Neuronal stem cell (in vitro differentiated cells): ENCODE measurements at regions not wholly inside any gene's neighbourhood (a gene's known extent, or its start where the extent isn't known, plus 50 kb on each side); places are given as distances from the start of the nearest gene placed in this dataset.

ENCODE experiments used
- DNase-seq: peaks from one replicate; pipeline ENCODE4 v3.0.0-alpha.2; 2013; ENCODE audit warnings: low spot score
- H2AFZ ChIP-seq: one replicate; pipeline ENCODE4 v1.6.1; 2013; ENCODE audit warnings: mild to moderate bottlenecking, low read length, inconsistent platforms
- H2AK5ac ChIP-seq: 2 replicates; pipeline ENCODE4 v1.6.1; 2013; ENCODE audit warnings: low read depth, mild to moderate bottlenecking, inconsistent platforms, low read length, moderate library complexity, mixed read lengths
- H2BK120ac ChIP-seq: 2 replicates; pipeline ENCODE4 v1.6.1; 2013; ENCODE audit warnings: low read depth, mild to moderate bottlenecking, inconsistent platforms, low read length, moderate library complexity, mixed read lengths
- H2BK12ac ChIP-seq: one replicate; pipeline ENCODE4 v1.6.1; 2013; ENCODE audit warnings: low read length, inconsistent platforms
- H2BK15ac ChIP-seq: 2 replicates; pipeline ENCODE4 v1.6.1; 2013; ENCODE audit warnings: mild to moderate bottlenecking, low read length, inconsistent platforms, mixed read lengths
- H2BK5ac ChIP-seq: one replicate; pipeline ENCODE4 v1.6.1; 2013; ENCODE audit warnings: inconsistent platforms, mild to moderate bottlenecking, low read length, moderate library complexity
- H3K14ac ChIP-seq: one replicate; pipeline ENCODE4 v1.6.1; 2013; ENCODE audit warnings: low read length, inconsistent platforms
- H3K18ac ChIP-seq: 2 replicates; pipeline ENCODE4 v1.6.1; 2013; ENCODE audit warnings: low read length, inconsistent platforms
- H3K23ac ChIP-seq: 2 replicates; pipeline ENCODE4 v1.6.1; 2013; ENCODE audit warnings: low read depth, mild to moderate bottlenecking, mixed read lengths, low read length, inconsistent platforms; ENCODE audit not compliant: poor library complexity
- H3K27ac ChIP-seq: replicated peaks from 3 replicates; pipeline ENCODE4 v1.5.1; 2013; ENCODE audit warnings: low read length, inconsistent platforms
- H3K27me3 ChIP-seq, 3 experiments: 2 replicates each; pipeline ENCODE4 v1.6.1; 2013; ENCODE audit warnings: low read length in 3 of 3, mild to moderate bottlenecking in 2 of 3, inconsistent platforms in 1 of 3, low read depth in 1 of 3, mixed read lengths in 1 of 3, moderate library complexity in 1 of 3; ENCODE audit not compliant: control insufficient read depth in 3 of 3, insufficient read depth in 3 of 3
- H3K36me3 ChIP-seq, 2 donors: replicated peaks in 1 of 2; 2 replicates each; pipeline ENCODE4 v1.6.1; 2013; ENCODE audit warnings: low read length in 2 of 2; ENCODE audit not compliant: control insufficient read depth in 2 of 2, insufficient read depth in 2 of 2
- H3K4ac ChIP-seq: 2 replicates; pipeline ENCODE4 v1.6.1; 2013; ENCODE audit warnings: inconsistent platforms, mild to moderate bottlenecking, low read length, moderate library complexity
- H3K4me1 ChIP-seq, 2 donors: 1 replicate in 1 of 2; 2 replicates in 1 of 2; pipeline ENCODE4 v1.6.1; 2013; ENCODE audit warnings: low read length in 2 of 2, low read depth in 1 of 2; ENCODE audit not compliant: control insufficient read depth in 2 of 2, insufficient read depth in 1 of 2
- H3K4me2 ChIP-seq: one replicate; pipeline ENCODE4 v1.6.1; 2013; ENCODE audit warnings: mild to moderate bottlenecking, low read length, inconsistent platforms; ENCODE audit not compliant: insufficient read depth, poor library complexity, severe bottlenecking
- H3K4me3 ChIP-seq, 2 donors: 2 replicates each; pipeline ENCODE4 v1.5.1; 2013; ENCODE audit warnings: low read length in 2 of 2, mild to moderate bottlenecking in 2 of 2, inconsistent platforms in 1 of 2, moderate library complexity in 1 of 2
- H3K79me1 ChIP-seq: one replicate; pipeline ENCODE4 v1.6.1; 2013; ENCODE audit warnings: low read depth, mild to moderate bottlenecking, inconsistent platforms, low read length, moderate library complexity
- H3K9ac ChIP-seq: one replicate; pipeline ENCODE4 v1.6.1; 2013; ENCODE audit warnings: mild to moderate bottlenecking, low read depth, low read length, inconsistent platforms; ENCODE audit not compliant: poor library complexity
- H3K9me3 ChIP-seq, 2 donors: replicated peaks in 1 of 2; 2 replicates each; pipeline versions ENCODE3 to v1.6.1; 2013; ENCODE audit warnings: low read length in 2 of 2, mild to moderate bottlenecking in 2 of 2, inconsistent platforms in 1 of 2, low read depth in 1 of 2, mixed read lengths in 1 of 2, moderate library complexity in 1 of 2; ENCODE audit not compliant: control insufficient read depth in 2 of 2, insufficient read depth in 1 of 2
- H4K8ac ChIP-seq: one replicate; pipeline ENCODE4 v1.6.1; 2013; ENCODE audit warnings: low read depth, mild to moderate bottlenecking, inconsistent platforms, low read length, moderate library complexity
- H4K91ac ChIP-seq: one replicate; pipeline ENCODE4 v1.6.1; 2013; ENCODE audit warnings: low read length, low read depth, mild to moderate bottlenecking, inconsistent platforms; ENCODE audit not compliant: poor library complexity
- WGBS, 2 donors: extraction: QIAGEN DNeasy Blood & Tissue Kit; methylation state at CpG; one replicate each; pipeline ENCODE4 v1.1.7; 2013; ENCODE audit warnings: missing lambda C conversion rate in 2 of 2, mixed read lengths in 1 of 2; ENCODE audit not compliant: insufficient read length in 2 of 2, insufficient replicate concordance in 1 of 2; ENCODE audit errors: extremely low coverage in 2 of 2; 5-methylcytosine and 5-hydroxymethylcytosine counted together

DNA sequence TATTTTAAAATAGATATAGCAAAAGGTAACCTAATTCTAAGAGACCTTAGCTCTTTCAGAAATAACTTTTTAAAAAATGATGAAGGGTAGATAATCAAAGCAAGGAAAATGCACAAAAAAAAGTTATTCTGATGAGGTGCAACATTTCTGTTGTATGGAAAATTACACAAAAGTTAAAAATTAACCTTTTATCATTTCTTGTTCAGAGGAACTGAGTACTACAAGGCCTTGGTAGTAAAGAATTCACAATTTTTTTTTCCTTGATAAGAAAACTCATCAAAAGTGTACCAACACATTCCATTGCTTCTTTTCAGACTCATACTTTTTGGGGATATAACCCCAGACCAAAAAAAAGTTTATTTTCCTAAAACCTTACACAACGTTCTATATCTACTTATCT, 213.0 kb downstream of the IL15 start:
- Histone ChIP-seq H4K8ac (no peak overlapping the region), H3K4ac (no peak overlapping the region), H3K9me3 (no peaks in the 10 kb centered on the region), H3K14ac (no peak overlapping the region), H2BK12ac (no peak overlapping the region), H3K79me1 (no peaks in the 10 kb centered on the region), H3K27me3 (no peaks in the 10 kb centered on the region), H2BK15ac (no peak overlapping the region), H3K18ac (no peak overlapping the region), H4K91ac (no peak overlapping the region), H2AK5ac (no peak overlapping the region), H3K23ac (no peak overlapping the region), H3K4me3 (no peak overlapping the region), H3K9ac (no peak overlapping the region), H3K4me2 (no peak overlapping the region), H2BK5ac (no peak overlapping the region), H2AFZ (no peak overlapping the region), H3K27ac (no peak overlapping the region), H3K4me1 (no peaks in the 10 kb centered on the region), H2BK120ac (no peak overlapping the region), H3K36me3 (no peaks in the 10 kb centered on the region)
- 100% methylated on average over 1 of the region's 1 CpG for whole genome bisulfite sequencing, 2 donors
- no peak for DNase-seq

GRCh38 chr4:141849778-141850177, 213.4 kb downstream of the IL15 start:
- no peak overlapping the region for H3K27ac ChIP-seq
- H3K18ac ChIP-seq = no peak overlapping the region
- no peak overlapping the region for H2AK5ac ChIP-seq
- no peak overlapping the region for H2AFZ ChIP-seq
- no CpG with 5 or more reads among the region's 1 CpG for WGBS, 2 donors
- no peak overlapping the region for H3K4me2 ChIP-seq
- no peak for DNase-seq
- no peak overlapping the region for H3K4ac ChIP-seq
- H2BK5ac ChIP-seq = no peak overlapping the region
- no peaks in the 10 kb centered on the region for H3K79me1 ChIP-seq
- no peak overlapping the region for H2BK15ac ChIP-seq
- no peaks in the 10 kb centered on the region for H3K27me3 ChIP-seq
- H3K14ac ChIP-seq = no peak overlapping the region
- H3K9ac ChIP-seq = no peak overlapping the region
- no peaks in the 10 kb centered on the region for H3K4me1 ChIP-seq
- no peak overlapping the region for H4K91ac ChIP-seq
- H3K9me3 ChIP-seq = no peaks in the 10 kb centered on the region
- H2BK120ac ChIP-seq = no peak overlapping the region
- H4K8ac ChIP-seq = no peak overlapping the region
- no peak overlapping the region for H3K4me3 ChIP-seq
- no peak overlapping the region for H3K23ac ChIP-seq
- no peak overlapping the region for H2BK12ac ChIP-seq
- no peaks in the 10 kb centered on the region for H3K36me3 ChIP-seq

DNA sequence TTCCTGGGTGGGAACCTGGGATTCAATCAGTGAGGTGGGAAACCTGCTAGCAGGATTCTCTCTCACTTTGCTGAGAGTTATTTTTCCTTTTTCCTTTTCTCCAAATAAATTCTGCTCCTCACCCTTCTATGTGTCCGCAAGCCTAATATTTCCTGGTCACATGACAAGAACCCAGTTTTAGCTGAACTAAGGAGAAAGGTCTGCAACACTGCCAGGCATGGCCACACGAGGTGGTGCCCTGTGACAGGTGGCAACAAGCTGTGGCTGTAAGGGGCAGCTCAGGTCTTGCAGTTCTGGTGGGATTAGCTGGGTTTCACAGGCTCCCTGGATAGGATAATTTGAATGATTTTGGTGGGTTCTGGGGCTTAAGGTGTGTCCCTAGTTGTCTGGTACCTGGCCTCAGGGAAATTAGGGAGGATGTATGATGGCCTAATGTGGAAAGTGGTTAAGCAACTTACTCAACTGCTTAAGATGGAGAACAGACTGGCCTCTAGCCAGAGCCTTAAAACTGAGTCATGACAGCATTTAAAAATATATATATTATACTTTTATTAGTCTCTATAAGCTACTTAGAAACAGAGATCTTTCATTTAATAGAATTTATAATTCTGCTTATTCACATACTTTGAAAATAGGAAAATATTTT, 215.0 kb downstream of the IL15 start:
- Histone ChIP-seq H3K23ac (no peak overlapping the region), H3K9me3 (peaks cover 0 to 5% of the 10 kb centered on the region in 2 donors), H3K14ac (peak overlapping the region; percentile 71), H2BK5ac (no peak overlapping the region), H2BK12ac (no peak overlapping the region), H4K91ac (no peak overlapping the region), H2BK120ac (no peak overlapping the region), H4K8ac (no peak overlapping the region), H3K4me2 (no peak overlapping the region), H3K4ac (no peak overlapping the region), H3K36me3 (no peaks in the 10 kb centered on the region), H3K4me3 (no peak overlapping the region), H2AFZ (peak overlapping the region; percentile 63), H3K79me1 (no peaks in the 10 kb centered on the region), H2AK5ac (no peak overlapping the region), H2BK15ac (no peak overlapping the region), H3K27ac (no peak overlapping the region), H3K9ac (no peak overlapping the region), H3K4me1 (no peaks in the 10 kb centered on the region), H3K18ac (peak overlapping the region; percentile 48), H3K27me3 (no peaks in the 10 kb centered on the region)
- no peak for DNase-seq
- WGBS, 2 donors = no CpG with 5 or more reads among the region's 2 CpGs

GRCh38 chr4:141853091-141853764, 216.8 kb downstream of the IL15 start:
- no peak overlapping the region for H3K4me2 ChIP-seq
- no peak overlapping the region for H2AK5ac ChIP-seq
- no peak overlapping the region for H3K18ac ChIP-seq
- DNase-seq = no peak
- H2BK5ac ChIP-seq = no peak overlapping the region
- H3K4me1 ChIP-seq = no peaks in the 10 kb centered on the region
- no peaks in the 10 kb centered on the region for H3K27me3 ChIP-seq
- no CpG with 5 or more reads among the region's 12 CpGs for WGBS, 2 donors
- H4K91ac ChIP-seq = no peak overlapping the region
- no peaks in the 10 kb centered on the region for H3K79me1 ChIP-seq
- H2BK12ac ChIP-seq = no peak overlapping the region
- no peaks in the 10 kb centered on the region for H3K36me3 ChIP-seq
- peak overlapping the region in 1 of 2 donors; percentile 50 for H3K4me3 ChIP-seq
- H3K9me3 ChIP-seq = peaks cover 0 to 5% of the 10 kb centered on the region in 2 donors
- no peak overlapping the region for H2BK120ac ChIP-seq
- no peak overlapping the region for H3K4ac ChIP-seq
- H3K23ac ChIP-seq = no peak overlapping the region
- H2BK15ac ChIP-seq = no peak overlapping the region
- no peak overlapping the region for H3K14ac ChIP-seq
- H3K27ac ChIP-seq = no peak overlapping the region
- H3K9ac ChIP-seq = no peak overlapping the region
- no peak overlapping the region for H4K8ac ChIP-seq
- no peak overlapping the region for H2AFZ ChIP-seq
